Neural progenitor cell (in vitro differentiated cells): ENCODE measurements at regions not wholly inside any gene's neighbourhood (a gene's known extent, or its start where the extent isn't known, plus 50 kb on each side); places are given as distances from the start of the nearest gene placed in this dataset.

Experiments used
- DNase-seq: peaks from one replicate; pipeline ENCODE4 v3.0.0-alpha.2; 2016; ENCODE audit warnings: low spot score
- H2AFZ ChIP-seq: fragments of 200-600 bp; sonication (generic); replicated peaks from 2 replicates; pipeline ENCODE4 v1.6.1; 2016; ENCODE audit warnings: antibody characterized with exemption
- H3F3A ChIP-seq: fragments of 200-600 bp; sonication (generic); 2 replicates; pipeline ENCODE4 v1.6.1; 2016; ENCODE audit warnings: antibody characterized with exemption, low read depth
- H3K27ac ChIP-seq: fragments of 200-600 bp; sonication (generic); 2 replicates; pipeline ENCODE4 v1.5.1; 2016; ENCODE audit warnings: mild to moderate bottlenecking
- H3K27me3 ChIP-seq: fragments of 200-600 bp; sonication (generic); 2 replicates; pipeline ENCODE4 v1.6.1; 2016; ENCODE audit warnings: mild to moderate bottlenecking, moderate library complexity
- H3K36me3 ChIP-seq: fragments of 200-600 bp; sonication (generic); 2 replicates; pipeline ENCODE4 v1.5.1; 2016
- H3K4me1 ChIP-seq: fragments of 200-600 bp; sonication (generic); 2 replicates; pipeline ENCODE4 v1.6.1; 2016; ENCODE audit warnings: mixed run types
- H3K4me2 ChIP-seq: fragments of 200-600 bp; sonication (generic); 2 replicates; pipeline ENCODE4 v1.6.1; 2016
- H3K4me3 ChIP-seq: fragments of 200-600 bp; sonication (generic); 2 replicates; pipeline ENCODE4 v1.5.1; 2016
- H3K79me2 ChIP-seq: fragments of 200-600 bp; sonication (generic); 2 replicates; pipeline ENCODE4 v1.6.1; 2016; ENCODE audit warnings: low read depth
- H3K9ac ChIP-seq: fragments of 200-600 bp; sonication (generic); 2 replicates; pipeline ENCODE4 v1.6.1; 2016
- H3K9me3 ChIP-seq: fragments of 200-600 bp; sonication (generic); 2 replicates; pipeline ENCODE4 v1.5.1; 2016; ENCODE audit warnings: low read depth
- H4K20me1 ChIP-seq: fragments of 200-600 bp; sonication (generic); 2 replicates; pipeline ENCODE4 v1.6.1; 2016; ENCODE audit warnings: low read depth
- H3K27ac Mint-ChIP-seq: 3 replicates; pipeline ENCODE4 v1.8.0; 2021; ENCODE audit warnings: mixed read lengths
- H3K27me3 Mint-ChIP-seq: 2 replicates; pipeline ENCODE4 v1.8.0; 2022; ENCODE audit warnings: low read depth, mild to moderate bottlenecking, inconsistent platforms, moderate library complexity, mixed read lengths; ENCODE audit not compliant: insufficient read depth
- H3K36me3 Mint-ChIP-seq: 3 replicates; pipeline ENCODE4 v1.8.0; 2021; ENCODE audit warnings: mixed read lengths
- H3K4me1 Mint-ChIP-seq: 3 replicates; pipeline ENCODE4 v1.8.0; 2021; ENCODE audit warnings: mixed read lengths
- H3K4me3 Mint-ChIP-seq: 3 replicates; pipeline ENCODE4 v1.8.0; 2021; ENCODE audit warnings: mild to moderate bottlenecking, moderate library complexity, mixed read lengths
- H3K9me3 Mint-ChIP-seq: 3 replicates; pipeline ENCODE4 v1.8.0; 2020; ENCODE audit warnings: mixed read lengths
- EZH2 ChIP-seq: fragments of 200-600 bp; sonication (generic); IDR thresholded peaks from 2 replicates; pipeline ENCODE4 v1.6.1; 2017; ENCODE audit warnings: antibody characterized with exemption, mild to moderate bottlenecking, moderate library complexity
- EZH2phosphoT487 ChIP-seq: fragments of 200-600 bp; sonication (generic); IDR thresholded peaks from 2 replicates; pipeline ENCODE4 v1.6.1; 2017; ENCODE audit warnings: antibody characterized with exemption
- TF ChIP-seq, protein P1 (sequence below): fragments of 200-600 bp; sonication (generic); IDR thresholded peaks from 2 replicates; pipeline ENCODE4 v1.5.1; 2017; ENCODE audit warnings: antibody characterized with exemption, mild to moderate bottlenecking

DNA sequence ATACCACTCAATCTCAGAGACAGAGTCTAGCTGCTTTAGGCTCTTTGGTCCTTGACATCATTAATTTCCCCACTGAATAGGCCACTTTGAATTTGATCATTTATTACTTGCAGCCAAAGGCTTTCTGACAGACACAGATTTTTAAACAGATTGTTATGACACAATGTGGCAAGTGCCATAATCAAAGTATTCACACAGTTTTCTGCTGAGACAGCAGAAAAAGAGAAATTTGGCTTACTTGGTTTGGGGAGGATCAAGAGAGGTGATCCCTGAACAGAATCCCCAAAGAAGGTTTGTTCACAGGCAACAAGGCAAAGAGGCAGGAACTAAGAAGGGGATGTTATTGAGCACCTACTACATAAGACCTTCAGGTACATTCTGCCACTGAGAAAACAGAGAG lies 138.0 kb upstream of the TOP1 start:
- Histone ChIP-seq H3K27ac (no peak overlapping the region), H3K4me3 (no peak overlapping the region), H3K9me3 (no peaks in the 10 kb centered on the region), H3K9ac (no peak overlapping the region), H3K4me2 (no peak overlapping the region), H3K27me3 (no peaks in the 10 kb centered on the region), H4K20me1 (no peaks in the 10 kb centered on the region), H3K79me2 (no peaks in the 10 kb centered on the region), H2AFZ (no peak overlapping the region), H3F3A (no peaks in the 10 kb centered on the region), H3K4me1 (no peaks in the 10 kb centered on the region), H3K36me3 (no peaks in the 10 kb centered on the region)
- Mint-ChIP-seq H3K36me3 (no peaks in the 10 kb centered on the region), H3K27me3 (peaks cover 2% of the 10 kb centered on the region), H3K27ac (no peak overlapping the region), H3K4me1 (no peaks in the 10 kb centered on the region), H3K4me3 (no peak overlapping the region), H3K9me3 (no peaks in the 10 kb centered on the region)
- no peak for TF ChIP-seq EZH2phosphoT487
- TF ChIP-seq, protein P1, sequence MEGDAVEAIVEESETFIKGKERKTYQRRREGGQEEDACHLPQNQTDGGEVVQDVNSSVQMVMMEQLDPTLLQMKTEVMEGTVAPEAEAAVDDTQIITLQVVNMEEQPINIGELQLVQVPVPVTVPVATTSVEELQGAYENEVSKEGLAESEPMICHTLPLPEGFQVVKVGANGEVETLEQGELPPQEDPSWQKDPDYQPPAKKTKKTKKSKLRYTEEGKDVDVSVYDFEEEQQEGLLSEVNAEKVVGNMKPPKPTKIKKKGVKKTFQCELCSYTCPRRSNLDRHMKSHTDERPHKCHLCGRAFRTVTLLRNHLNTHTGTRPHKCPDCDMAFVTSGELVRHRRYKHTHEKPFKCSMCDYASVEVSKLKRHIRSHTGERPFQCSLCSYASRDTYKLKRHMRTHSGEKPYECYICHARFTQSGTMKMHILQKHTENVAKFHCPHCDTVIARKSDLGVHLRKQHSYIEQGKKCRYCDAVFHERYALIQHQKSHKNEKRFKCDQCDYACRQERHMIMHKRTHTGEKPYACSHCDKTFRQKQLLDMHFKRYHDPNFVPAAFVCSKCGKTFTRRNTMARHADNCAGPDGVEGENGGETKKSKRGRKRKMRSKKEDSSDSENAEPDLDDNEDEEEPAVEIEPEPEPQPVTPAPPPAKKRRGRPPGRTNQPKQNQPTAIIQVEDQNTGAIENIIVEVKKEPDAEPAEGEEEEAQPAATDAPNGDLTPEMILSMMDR = no peak
- TF ChIP-seq EZH2 = no peak
- DNase-seq = no peak

DNA sequence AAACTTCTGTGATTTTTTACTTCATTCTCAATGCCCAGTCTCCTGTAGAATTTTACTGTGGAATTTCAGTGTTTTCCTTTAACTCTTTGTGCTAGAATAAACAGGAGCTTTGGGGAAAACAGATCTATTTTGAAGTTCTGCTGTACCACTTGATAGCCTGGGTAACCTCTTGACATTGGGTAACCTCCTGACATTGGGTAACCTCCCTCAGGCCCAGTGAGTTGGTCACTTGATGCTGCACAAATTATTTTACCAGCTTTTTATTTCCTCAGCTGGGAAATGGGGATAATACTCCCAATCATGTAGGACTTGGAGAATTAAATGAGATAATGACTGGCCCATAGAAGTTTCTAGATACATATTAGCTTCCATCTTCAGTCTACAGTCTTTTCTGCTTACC lies 137.3 kb upstream of the TOP1 start:
- no peak for DNase-seq
- no peaks in the 10 kb centered on the region for H3K27me3 ChIP-seq
- H3K4me1 ChIP-seq = no peaks in the 10 kb centered on the region
- H2AFZ ChIP-seq = no peak overlapping the region
- H3F3A ChIP-seq = no peaks in the 10 kb centered on the region
- no peaks in the 10 kb centered on the region for H3K4me1 Mint-ChIP-seq
- no peaks in the 10 kb centered on the region for H3K9me3 ChIP-seq
- H3K27ac Mint-ChIP-seq = no peak overlapping the region
- no peak overlapping the region for H3K27ac ChIP-seq
- H3K9ac ChIP-seq = no peak overlapping the region
- peaks cover 5% of the 10 kb centered on the region for H3K27me3 Mint-ChIP-seq
- H3K36me3 Mint-ChIP-seq = no peaks in the 10 kb centered on the region
- H3K79me2 ChIP-seq = no peaks in the 10 kb centered on the region
- no peaks in the 10 kb centered on the region for H4K20me1 ChIP-seq
- no peak for TF ChIP-seq EZH2phosphoT487
- TF ChIP-seq, protein P1 = no peak
- TF ChIP-seq EZH2 = no peak
- H3K4me3 Mint-ChIP-seq = no peak overlapping the region
- H3K9me3 Mint-ChIP-seq = no peaks in the 10 kb centered on the region
- no peaks in the 10 kb centered on the region for H3K36me3 ChIP-seq
- H3K4me2 ChIP-seq = no peak overlapping the region
- no peak overlapping the region for H3K4me3 ChIP-seq

DNA sequence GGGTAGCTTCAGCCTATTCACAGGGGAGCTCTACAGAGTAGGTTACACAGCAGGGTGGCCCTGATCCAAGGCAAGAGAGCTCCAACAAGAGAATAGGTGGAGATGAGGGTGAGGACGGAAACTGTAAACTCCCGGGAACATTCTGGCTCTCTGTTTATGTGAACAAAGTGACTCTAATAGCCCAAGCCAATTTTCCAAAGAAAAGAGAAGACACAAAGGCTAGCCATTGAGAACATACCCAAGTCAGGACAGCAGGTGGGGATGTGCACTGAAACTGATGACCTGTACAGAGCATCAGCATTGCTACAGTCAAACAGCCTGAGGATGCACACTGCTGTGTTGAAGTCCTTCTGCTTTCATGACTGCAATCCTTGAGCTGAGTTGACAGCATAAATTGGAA lies 136.0 kb upstream of the TOP1 start:
- Histone ChIP-seq H3K36me3 (no peaks in the 10 kb centered on the region), H2AFZ (no peak overlapping the region), H3K27me3 (no peaks in the 10 kb centered on the region), H3K4me3 (no peak overlapping the region), H3K4me2 (no peak overlapping the region), H3K9me3 (no peaks in the 10 kb centered on the region), H4K20me1 (no peaks in the 10 kb centered on the region), H3K9ac (no peak overlapping the region), H3K79me2 (no peaks in the 10 kb centered on the region), H3K27ac (no peak overlapping the region), H3K4me1 (no peaks in the 10 kb centered on the region), H3F3A (no peaks in the 10 kb centered on the region)
- TF ChIP-seq EZH2 = no peak
- TF ChIP-seq, protein P1 = no peak
- Mint-ChIP-seq H3K9me3 (no peaks in the 10 kb centered on the region), H3K27ac (no peak overlapping the region), H3K4me1 (peaks cover 8% of the 10 kb centered on the region), H3K4me3 (no peak overlapping the region), H3K27me3 (peaks cover 3% of the 10 kb centered on the region), H3K36me3 (no peaks in the 10 kb centered on the region)
- DNase-seq = no peak
